ENCODE measurements at regions not wholly inside any gene's neighbourhood (a gene's known extent, or its start where the extent isn't known, plus 50 kb on each side); places are given as distances from the start of the nearest gene placed in this dataset.

GRCh38 chr16:86995456-86995855 lies 321.7 kb downstream of the C16orf95 start:
- DNase-seq (ENCODE audit: low spot score), result no peak
- no peak for ATAC-seq (ENCODE audit: insufficient number of reproducible peaks, low FRiP score, low read depth)

DNA sequence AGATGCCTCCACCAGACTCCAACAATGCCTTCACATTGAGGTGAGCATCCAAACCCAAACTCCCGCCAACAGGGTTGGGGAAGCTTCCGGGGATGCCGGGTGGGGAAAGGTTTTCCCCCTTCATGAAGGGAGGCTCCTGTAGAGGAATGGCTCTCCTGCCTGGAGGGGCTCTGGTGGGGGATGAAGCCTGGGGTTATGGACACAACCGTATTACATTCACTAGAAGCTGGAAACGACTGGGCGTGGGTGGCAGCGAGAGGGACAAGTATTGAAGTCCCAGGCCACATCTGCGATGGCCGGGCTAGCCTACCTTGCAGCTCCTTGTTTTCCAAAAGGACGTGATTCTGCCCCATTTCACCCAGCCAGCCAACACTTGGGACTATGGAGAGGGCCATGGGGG lies 321.1 kb downstream of the C16orf95 start:
- no peaks in the 10 kb centered on the region for H3K9me3 ChIP-seq
- TF ChIP-seq CTCF (IDR thresholded peaks at IDR 0.05), result no peak
- ATAC-seq (ENCODE audit: insufficient number of reproducible peaks, low FRiP score, low read depth) (no peak), DNase-seq (ENCODE audit: low spot score) (no peak)
- no peak overlapping the region for H3K4me3 ChIP-seq
- H3K27ac ChIP-seq, result no peak overlapping the region
- no peaks in the 10 kb centered on the region for H3K27me3 ChIP-seq (replicated peaks; ENCODE audit: insufficient read depth)
- no peaks in the 10 kb centered on the region for H3K4me1 ChIP-seq (ENCODE audit: control insufficient read depth in 1 of 2, low read depth in 2 of 2)
- H3K36me3 ChIP-seq, result no peaks in the 10 kb centered on the region

More at GRCh38 chr16:86995456-86995855, 321.7 kb downstream of the C16orf95 start:
- Histone ChIP-seq H3K36me3 (no peaks in the 10 kb centered on the region), H3K4me3 (no peak overlapping the region), H3K27me3 (replicated peaks; ENCODE audit: insufficient read depth) (no peaks in the 10 kb centered on the region), H3K9me3 (no peaks in the 10 kb centered on the region), H3K27ac (no peak overlapping the region), H3K4me1 (ENCODE audit: control insufficient read depth in 1 of 2, low read depth in 2 of 2) (no peaks in the 10 kb centered on the region)
- no peak for TF ChIP-seq CTCF (IDR thresholded peaks at IDR 0.05)

- Histone ChIP-seq H3K4me3 (no peak overlapping the region), H3K27me3 (replicated peaks; ENCODE audit: insufficient read depth) (no peaks in the 10 kb centered on the region), H3K9me3 (no peaks in the 10 kb centered on the region), H3K27ac (no peak overlapping the region), H3K4me1 (ENCODE audit: control insufficient read depth in 1 of 2, low read depth in 2 of 2) (no peaks in the 10 kb centered on the region), H3K36me3 (no peaks in the 10 kb centered on the region)
- no peak for ATAC-seq (ENCODE audit: insufficient number of reproducible peaks, low FRiP score, low read depth)
- DNase-seq (ENCODE audit: low spot score), result no peak
- TF ChIP-seq CTCF (IDR thresholded peaks at IDR 0.05), result no peak
Observed at GRCh38 chr16:86997058-86997457, 320.1 kb downstream of the C16orf95 start.

DNA sequence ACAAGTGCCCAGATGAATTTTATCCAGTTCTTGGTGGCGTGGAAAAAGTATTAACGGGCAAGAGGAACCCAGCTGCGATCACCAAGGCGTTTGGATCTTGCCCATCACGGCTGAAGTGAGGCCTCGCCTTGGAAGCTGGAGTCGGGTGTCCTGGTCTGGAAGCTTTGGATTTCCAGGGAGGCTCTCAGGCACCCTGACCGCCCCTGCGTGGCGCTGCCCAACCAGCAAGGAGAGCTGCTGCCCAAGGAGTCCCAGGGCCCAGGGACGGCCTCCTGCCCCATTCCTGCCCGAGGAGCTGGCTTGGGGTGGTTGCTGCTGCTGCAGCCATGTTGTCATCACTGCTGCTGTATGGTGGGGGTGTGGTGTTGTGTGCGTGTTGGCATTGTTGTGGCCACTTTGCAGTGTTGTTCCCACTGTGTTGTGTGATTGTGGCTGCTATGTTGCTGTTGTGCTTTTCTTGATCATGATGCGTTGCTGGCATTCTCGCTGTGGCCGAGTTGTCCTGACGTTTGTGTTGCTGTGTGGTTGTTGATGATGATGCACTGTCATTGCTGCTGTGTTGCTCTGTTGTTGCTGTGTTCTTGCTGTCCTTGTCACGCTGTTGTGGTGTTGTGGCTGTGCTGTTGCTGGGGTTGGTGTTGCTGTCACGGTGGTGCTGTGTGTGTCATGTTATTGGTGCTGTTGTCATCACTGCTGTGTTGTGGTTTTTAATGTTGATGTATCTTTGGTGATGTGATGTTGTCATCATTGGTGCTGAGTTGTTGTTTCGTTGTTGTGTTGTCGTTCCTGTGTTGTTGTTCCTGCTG lies 318.8 kb downstream of the C16orf95 start:
- no peak for TF ChIP-seq CTCF (IDR thresholded peaks at IDR 0.05)
- DNase-seq (ENCODE audit: low spot score) (no peak), ATAC-seq (ENCODE audit: insufficient number of reproducible peaks, low FRiP score, low read depth) (no peak)
- no peaks in the 10 kb centered on the region for H3K4me1 ChIP-seq (ENCODE audit: control insufficient read depth in 1 of 2, low read depth in 2 of 2)
- H3K36me3 ChIP-seq, result no peaks in the 10 kb centered on the region
- no peaks in the 10 kb centered on the region for H3K27me3 ChIP-seq (replicated peaks; ENCODE audit: insufficient read depth)
- H3K27ac ChIP-seq, result no peak overlapping the region
- H3K9me3 ChIP-seq, result no peaks in the 10 kb centered on the region
- no peak overlapping the region for H3K4me3 ChIP-seq

GRCh38 chr16:87000001-87000400 lies 317.2 kb downstream of the C16orf95 start:
- Histone ChIP-seq H3K27ac (no peak overlapping the region), H3K4me1 (ENCODE audit: control insufficient read depth in 1 of 2, low read depth in 2 of 2) (no peaks in the 10 kb centered on the region), H3K36me3 (no peaks in the 10 kb centered on the region), H3K9me3 (no peaks in the 10 kb centered on the region), H3K4me3 (no peak overlapping the region), H3K27me3 (replicated peaks; ENCODE audit: insufficient read depth) (no peaks in the 10 kb centered on the region)
- DNase-seq (ENCODE audit: low spot score) (no peak), ATAC-seq (ENCODE audit: insufficient number of reproducible peaks, low FRiP score, low read depth) (no peak)
- no peak for TF ChIP-seq CTCF (IDR thresholded peaks at IDR 0.05)

Data from thoracic aorta (tissue), 2 donors.